ENCODE measurements at regions not wholly inside any gene's neighbourhood (a gene's known extent, or its start where the extent isn't known, plus 50 kb on each side); places are given as distances from the start of the nearest gene placed in this dataset.

GRCh38 chr4:178814908-178815307 is 1372.7 kb upstream of the AGA start:
- TF ChIP-seq POLR2A (IDR thresholded peaks at IDR 0.05; ENCODE audit: low read length): no peak
- no peak for TF ChIP-seq GATA1 (IDR thresholded peaks at IDR 0.05; ENCODE audit: low read depth, low read length)

Measured in erythroblast (primary cell).